ENCODE measurements at regions not wholly inside any gene's neighbourhood (a gene's known extent, or its start where the extent isn't known, plus 50 kb on each side); places are given as distances from the start of the nearest gene placed in this dataset.

DNA sequence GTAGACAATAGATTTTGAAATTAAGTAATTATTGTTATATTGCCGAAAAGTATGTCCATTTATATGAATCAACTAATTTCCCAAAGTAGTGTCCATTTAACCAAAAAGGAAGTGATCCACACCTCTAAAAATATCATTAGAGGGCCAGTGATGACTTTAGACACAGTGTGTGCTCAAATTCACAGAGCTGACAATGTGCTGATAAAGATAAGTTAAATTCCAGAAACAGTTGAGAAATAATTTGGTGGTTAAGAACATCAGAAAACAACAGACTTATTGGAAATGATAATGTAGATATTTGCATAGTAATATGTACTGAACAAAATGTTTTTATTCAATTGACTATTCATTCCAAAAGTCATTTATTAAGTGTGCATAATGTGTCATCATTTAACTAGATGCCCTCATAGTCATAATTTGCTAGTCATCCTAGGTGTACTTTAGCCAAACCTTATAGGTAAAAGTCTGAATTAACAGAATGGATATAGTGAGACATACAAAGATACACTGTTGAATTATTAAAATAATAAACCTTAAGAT lies 230.2 kb upstream of the ADAMTS9 start:
- Histone ChIP-seq H3K9me2 (ENCODE audit: insufficient read depth) (peaks cover 3% of the 10 kb centered on the region; the same call in 1 of the 2 replicates), H3K27ac (ENCODE audit: low read depth) (no peak overlapping the region), H3K4me3 (no peak overlapping the region), H3K79me2 (replicated peaks; ENCODE audit: insufficient read depth) (no peaks in the 10 kb centered on the region), H4K20me1 (replicated peaks; ENCODE audit: insufficient read depth) (no peaks in the 10 kb centered on the region), H3K4me1 (ENCODE audit: insufficient read depth) (peaks cover 40% of the 10 kb centered on the region), H2AFZ (no peak overlapping the region), H3F3A (replicated peaks; ENCODE audit: low read depth) (no peaks in the 10 kb centered on the region), H3K36me3 (ENCODE audit: insufficient read depth) (no peaks in the 10 kb centered on the region), H3K27me3 (ENCODE audit: insufficient read depth) (no peaks in the 10 kb centered on the region; the same call in 1 of the 2 replicates), H3K4me2 (peak overlapping the region; percentile 36; the same call in 1 of the 2 replicates)
- H3K4me3 Mint-ChIP-seq: no peak overlapping the region
- DNase-seq (ENCODE audit: low spot score) (no peak), ATAC-seq (no peak)
- TF ChIP-seq, protein P1, sequence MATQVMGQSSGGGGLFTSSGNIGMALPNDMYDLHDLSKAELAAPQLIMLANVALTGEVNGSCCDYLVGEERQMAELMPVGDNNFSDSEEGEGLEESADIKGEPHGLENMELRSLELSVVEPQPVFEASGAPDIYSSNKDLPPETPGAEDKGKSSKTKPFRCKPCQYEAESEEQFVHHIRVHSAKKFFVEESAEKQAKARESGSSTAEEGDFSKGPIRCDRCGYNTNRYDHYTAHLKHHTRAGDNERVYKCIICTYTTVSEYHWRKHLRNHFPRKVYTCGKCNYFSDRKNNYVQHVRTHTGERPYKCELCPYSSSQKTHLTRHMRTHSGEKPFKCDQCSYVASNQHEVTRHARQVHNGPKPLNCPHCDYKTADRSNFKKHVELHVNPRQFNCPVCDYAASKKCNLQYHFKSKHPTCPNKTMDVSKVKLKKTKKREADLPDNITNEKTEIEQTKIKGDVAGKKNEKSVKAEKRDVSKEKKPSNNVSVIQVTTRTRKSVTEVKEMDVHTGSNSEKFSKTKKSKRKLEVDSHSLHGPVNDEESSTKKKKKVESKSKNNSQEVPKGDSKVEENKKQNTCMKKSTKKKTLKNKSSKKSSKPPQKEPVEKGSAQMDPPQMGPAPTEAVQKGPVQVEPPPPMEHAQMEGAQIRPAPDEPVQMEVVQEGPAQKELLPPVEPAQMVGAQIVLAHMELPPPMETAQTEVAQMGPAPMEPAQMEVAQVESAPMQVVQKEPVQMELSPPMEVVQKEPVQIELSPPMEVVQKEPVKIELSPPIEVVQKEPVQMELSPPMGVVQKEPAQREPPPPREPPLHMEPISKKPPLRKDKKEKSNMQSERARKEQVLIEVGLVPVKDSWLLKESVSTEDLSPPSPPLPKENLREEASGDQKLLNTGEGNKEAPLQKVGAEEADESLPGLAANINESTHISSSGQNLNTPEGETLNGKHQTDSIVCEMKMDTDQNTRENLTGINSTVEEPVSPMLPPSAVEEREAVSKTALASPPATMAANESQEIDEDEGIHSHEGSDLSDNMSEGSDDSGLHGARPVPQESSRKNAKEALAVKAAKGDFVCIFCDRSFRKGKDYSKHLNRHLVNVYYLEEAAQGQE (IDR thresholded peaks at IDR 0.05; ENCODE audit: unreplicated experiment): no peak
- TF ChIP-seq EZH2phosphoT487 (IDR thresholded peaks at IDR 0.05; ENCODE audit: unreplicated experiment): no peak
- no peak for TF ChIP-seq ZNF331 (CRISPR knock-in tag; IDR thresholded peaks at IDR 0.05; ENCODE audit: low read depth)
- TF ChIP-seq NANOG (IDR thresholded peaks at IDR 0.05; ENCODE audit: borderline replicate concordance): no peak
- TF ChIP-seq POLR2AphosphoS5 (IDR thresholded peaks at IDR 0.05; ENCODE audit: low read depth): no peak
- no peak for TF ChIP-seq EZH2 (IDR thresholded peaks at IDR 0.05; ENCODE audit: low read depth, unreplicated experiment)
- no peak for TF ChIP-seq ZNF114 (CRISPR knock-in tag; IDR thresholded peaks at IDR 0.05)
- TF ChIP-seq JUNB (IDR thresholded peaks at IDR 0.05; ENCODE audit: unreplicated experiment): no peak
- TF ChIP-seq, protein P2, sequence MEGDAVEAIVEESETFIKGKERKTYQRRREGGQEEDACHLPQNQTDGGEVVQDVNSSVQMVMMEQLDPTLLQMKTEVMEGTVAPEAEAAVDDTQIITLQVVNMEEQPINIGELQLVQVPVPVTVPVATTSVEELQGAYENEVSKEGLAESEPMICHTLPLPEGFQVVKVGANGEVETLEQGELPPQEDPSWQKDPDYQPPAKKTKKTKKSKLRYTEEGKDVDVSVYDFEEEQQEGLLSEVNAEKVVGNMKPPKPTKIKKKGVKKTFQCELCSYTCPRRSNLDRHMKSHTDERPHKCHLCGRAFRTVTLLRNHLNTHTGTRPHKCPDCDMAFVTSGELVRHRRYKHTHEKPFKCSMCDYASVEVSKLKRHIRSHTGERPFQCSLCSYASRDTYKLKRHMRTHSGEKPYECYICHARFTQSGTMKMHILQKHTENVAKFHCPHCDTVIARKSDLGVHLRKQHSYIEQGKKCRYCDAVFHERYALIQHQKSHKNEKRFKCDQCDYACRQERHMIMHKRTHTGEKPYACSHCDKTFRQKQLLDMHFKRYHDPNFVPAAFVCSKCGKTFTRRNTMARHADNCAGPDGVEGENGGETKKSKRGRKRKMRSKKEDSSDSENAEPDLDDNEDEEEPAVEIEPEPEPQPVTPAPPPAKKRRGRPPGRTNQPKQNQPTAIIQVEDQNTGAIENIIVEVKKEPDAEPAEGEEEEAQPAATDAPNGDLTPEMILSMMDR (conservative IDR thresholded peaks at IDR 0.05; ENCODE audit: low read depth in 2 of 2): no peak
- TF ChIP-seq, protein P3, sequence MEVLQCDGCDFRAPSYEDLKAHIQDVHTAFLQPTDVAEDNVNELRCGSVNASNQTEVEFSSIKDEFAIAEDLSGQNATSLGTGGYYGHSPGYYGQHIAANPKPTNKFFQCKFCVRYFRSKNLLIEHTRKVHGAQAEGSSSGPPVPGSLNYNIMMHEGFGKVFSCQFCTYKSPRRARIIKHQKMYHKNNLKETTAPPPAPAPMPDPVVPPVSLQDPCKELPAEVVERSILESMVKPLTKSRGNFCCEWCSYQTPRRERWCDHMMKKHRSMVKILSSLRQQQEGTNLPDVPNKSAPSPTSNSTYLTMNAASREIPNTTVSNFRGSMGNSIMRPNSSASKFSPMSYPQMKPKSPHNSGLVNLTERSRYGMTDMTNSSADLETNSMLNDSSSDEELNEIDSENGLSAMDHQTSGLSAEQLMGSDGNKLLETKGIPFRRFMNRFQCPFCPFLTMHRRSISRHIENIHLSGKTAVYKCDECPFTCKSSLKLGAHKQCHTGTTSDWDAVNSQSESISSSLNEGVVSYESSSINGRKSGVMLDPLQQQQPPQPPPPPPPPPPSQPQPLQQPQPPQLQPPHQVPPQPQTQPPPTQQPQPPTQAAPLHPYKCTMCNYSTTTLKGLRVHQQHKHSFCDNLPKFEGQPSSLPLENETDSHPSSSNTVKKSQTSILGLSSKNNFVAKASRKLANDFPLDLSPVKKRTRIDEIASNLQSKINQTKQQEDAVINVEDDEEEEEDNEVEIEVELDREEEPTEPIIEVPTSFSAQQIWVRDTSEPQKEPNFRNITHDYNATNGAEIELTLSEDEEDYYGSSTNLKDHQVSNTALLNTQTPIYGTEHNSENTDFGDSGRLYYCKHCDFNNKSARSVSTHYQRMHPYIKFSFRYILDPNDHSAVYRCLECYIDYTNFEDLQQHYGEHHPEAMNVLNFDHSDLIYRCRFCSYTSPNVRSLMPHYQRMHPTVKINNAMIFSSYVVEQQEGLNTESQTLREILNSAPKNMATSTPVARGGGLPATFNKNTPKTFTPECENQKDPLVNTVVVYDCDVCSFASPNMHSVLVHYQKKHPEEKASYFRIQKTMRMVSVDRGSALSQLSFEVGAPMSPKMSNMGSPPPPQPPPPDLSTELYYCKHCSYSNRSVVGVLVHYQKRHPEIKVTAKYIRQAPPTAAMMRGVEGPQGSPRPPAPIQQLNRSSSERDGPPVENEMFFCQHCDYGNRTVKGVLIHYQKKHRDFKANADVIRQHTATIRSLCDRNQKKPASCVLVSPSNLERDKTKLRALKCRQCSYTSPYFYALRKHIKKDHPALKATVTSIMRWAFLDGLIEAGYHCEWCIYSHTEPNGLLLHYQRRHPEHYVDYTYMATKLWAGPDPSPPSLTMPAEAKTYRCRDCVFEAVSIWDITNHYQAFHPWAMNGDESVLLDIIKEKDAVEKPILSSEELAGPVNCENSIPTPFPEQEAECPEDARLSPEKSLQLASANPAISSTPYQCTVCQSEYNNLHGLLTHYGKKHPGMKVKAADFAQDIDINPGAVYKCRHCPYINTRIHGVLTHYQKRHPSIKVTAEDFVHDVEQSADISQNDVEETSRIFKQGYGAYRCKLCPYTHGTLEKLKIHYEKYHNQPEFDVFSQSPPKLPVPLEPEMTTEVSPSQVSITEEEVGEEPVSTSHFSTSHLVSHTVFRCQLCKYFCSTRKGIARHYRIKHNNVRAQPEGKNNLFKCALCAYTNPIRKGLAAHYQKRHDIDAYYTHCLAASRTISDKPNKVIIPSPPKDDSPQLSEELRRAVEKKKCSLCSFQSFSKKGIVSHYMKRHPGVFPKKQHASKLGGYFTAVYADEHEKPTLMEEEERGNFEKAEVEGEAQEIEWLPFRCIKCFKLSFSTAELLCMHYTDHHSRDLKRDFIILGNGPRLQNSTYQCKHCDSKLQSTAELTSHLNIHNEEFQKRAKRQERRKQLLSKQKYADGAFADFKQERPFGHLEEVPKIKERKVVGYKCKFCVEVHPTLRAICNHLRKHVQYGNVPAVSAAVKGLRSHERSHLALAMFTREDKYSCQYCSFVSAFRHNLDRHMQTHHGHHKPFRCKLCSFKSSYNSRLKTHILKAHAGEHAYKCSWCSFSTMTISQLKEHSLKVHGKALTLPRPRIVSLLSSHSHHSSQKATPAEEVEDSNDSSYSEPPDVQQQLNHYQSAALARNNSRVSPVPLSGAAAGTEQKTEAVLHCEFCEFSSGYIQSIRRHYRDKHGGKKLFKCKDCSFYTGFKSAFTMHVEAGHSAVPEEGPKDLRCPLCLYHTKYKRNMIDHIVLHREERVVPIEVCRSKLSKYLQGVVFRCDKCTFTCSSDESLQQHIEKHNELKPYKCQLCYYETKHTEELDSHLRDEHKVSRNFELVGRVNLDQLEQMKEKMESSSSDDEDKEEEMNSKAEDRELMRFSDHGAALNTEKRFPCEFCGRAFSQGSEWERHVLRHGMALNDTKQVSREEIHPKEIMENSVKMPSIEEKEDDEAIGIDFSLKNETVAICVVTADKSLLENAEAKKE (CRISPR knock-in tag; IDR thresholded peaks at IDR 0.05): no peak
- no peak for TF ChIP-seq CREB1 (CRISPR knock-in tag; IDR thresholded peaks at IDR 0.05; ENCODE audit: low read depth)
- no peak for TF ChIP-seq STAT1 (IDR thresholded peaks at IDR 0.05; ENCODE audit: unreplicated experiment)
- TF ChIP-seq, protein P4, sequence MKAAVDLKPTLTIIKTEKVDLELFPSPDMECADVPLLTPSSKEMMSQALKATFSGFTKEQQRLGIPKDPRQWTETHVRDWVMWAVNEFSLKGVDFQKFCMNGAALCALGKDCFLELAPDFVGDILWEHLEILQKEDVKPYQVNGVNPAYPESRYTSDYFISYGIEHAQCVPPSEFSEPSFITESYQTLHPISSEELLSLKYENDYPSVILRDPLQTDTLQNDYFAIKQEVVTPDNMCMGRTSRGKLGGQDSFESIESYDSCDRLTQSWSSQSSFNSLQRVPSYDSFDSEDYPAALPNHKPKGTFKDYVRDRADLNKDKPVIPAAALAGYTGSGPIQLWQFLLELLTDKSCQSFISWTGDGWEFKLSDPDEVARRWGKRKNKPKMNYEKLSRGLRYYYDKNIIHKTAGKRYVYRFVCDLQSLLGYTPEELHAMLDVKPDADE (IDR thresholded peaks at IDR 0.05): no peak
- peaks cover 40% of the 10 kb centered on the region for H3K4me1 Mint-ChIP-seq
- no peak overlapping the region for H3K27ac Mint-ChIP-seq
- H3K27me3 Mint-ChIP-seq (ENCODE audit: insufficient read depth, low read depth, poor library complexity): peaks cover 8% of the 10 kb centered on the region
- no peaks in the 10 kb centered on the region; the same call in 2 of the 3 replicates for H3K9me3 Mint-ChIP-seq
- H3K36me3 Mint-ChIP-seq (ENCODE audit: low read depth): no peaks in the 10 kb centered on the region
